Fibroblast of skin of right quadriceps (primary cell): ENCODE measurements at regions not wholly inside any gene's neighbourhood (a gene's known extent, or its start where the extent isn't known, plus 50 kb on each side); places are given as distances from the start of the nearest gene placed in this dataset.

Experiments used
- DNase-seq: peaks from one replicate; pipeline ENCODE4 v3.0.0-alpha.2; 2013

- DNase-seq: no peak
Measured at GRCh38 chr22:48855013-48855412, 972.7 kb downstream of the BRD1 start.

DNA sequence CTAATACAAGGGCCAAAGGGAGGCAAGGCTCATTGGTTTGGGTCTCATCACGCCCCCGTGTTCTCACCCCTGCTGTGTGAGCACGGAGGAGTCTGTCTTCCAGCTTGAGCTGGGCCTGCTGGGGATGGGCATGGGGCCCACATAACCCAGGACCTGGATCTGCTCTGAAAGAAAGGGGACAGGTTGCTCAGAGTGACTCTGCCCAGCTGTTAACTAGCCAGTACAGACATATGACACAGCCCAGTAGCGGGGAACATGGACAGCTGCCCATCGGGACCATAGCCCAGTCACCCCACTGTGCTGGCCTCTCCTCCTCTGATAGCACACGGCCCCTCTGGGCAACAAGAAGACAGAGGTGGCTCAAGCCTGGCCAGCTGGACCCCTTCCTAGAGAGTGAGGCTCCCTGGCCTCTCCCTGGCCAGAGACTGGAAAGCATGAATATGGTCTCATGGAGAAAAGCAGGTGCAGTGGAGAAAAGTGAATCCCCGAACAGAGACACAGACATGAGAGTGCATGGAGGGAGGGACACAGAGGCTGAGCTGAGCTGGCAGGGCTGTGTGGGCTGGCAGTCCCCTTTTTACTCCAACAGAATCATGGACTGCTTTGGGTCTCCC lies 973.9 kb downstream of the BRD1 start:
- DNase-seq: no peak

GRCh38 chr22:48851933-48852549 lies 975.6 kb downstream of the BRD1 start:
- DNase-seq: no peak

GRCh38 chr22:48850658-48851287 lies 976.9 kb downstream of the BRD1 start:
- DNase-seq: no peak

DNA sequence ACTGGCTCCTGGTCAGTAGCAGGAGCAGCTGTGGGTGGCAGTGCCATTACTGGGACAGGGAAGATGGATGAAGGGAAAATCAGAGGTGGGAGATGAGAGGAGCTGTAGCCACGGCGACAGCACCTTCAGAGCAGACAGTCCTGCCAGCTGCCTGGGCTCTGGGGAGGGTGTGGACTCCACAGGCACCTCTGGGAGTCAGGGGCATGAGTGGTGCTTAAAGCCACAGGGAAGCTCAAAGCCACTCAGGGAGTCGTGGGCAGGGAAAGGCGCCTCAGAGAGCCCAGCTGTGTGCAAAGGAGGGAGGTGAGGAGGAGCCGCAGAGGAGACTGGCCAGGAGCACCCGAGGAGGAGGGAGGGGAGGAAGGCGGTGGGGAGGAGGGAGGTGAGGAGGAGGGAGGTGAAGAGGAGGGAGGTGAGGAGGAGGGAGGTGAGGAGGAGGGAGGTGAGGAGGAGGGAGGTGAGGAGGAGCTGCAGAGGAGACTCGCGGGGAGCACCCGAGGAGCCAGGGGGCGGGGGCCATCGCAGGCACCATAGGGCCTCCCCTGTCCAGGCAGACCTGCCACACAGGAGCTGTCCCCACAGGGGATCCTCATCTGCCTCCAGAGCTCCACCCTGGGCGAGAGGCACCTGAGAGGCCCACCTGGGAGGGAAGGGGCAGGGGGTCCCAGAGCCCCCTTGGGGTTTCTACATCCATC lies 977.6 kb downstream of the BRD1 start:
- no peak for DNase-seq

DNA sequence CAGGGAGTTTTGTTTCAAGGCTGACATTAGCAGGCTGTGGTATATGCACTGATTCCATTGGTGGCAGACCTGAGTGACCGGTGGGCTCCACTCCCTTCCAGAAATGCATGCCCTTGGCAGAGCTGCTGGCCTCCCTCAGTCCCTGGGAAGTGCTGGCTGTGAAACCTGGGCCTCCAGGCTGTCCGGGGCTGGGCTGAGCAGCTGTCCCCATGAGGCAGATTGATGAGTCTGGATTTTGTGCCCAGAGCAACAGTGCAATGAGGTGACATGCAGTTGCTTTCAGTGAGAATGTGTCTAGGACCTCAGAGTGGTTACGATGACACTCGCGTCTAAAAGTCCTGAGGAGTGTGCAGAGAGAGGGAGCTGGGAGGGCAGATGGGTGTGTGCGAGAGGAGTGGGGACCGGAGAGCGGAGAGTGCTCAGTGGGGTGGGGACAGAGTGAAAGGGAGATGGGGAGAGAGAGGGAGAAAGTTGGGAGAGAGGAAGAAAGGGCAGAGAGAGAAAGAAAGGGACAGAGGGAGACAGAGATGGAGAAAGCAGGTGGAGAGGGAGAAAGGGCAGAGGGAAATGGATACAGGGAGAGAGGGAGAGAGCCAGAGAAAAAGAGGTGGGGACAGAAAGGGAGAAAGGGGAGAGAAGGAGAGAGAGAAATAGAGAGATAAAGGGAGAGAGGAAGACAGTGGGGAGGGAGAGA lies 978.3 kb downstream of the BRD1 start:
- DNase-seq: no peak

DNA sequence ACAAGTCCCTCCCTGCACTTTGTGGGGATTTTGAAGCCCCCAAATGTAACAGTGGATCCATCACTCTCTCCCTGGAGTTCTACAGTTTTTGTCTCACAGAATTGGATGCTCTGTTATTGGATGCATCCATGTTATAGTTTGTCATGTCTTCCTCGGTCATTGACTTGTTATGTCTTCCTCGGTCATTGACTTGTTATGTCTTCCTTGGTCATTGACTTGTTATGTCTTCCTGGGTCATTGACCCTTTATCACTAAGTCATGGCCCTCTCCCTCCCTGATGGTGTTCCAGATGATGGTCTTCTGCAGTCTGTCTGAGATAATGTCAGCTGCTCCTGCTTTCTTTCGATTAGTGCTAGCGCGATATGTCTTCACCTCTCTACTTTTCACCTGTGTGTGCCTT lies 981.5 kb downstream of the BRD1 start:
- DNase-seq: no peak

GRCh38 chr22:48845356-48845936 lies 982.2 kb downstream of the BRD1 start:
- DNase-seq: no peak

DNA sequence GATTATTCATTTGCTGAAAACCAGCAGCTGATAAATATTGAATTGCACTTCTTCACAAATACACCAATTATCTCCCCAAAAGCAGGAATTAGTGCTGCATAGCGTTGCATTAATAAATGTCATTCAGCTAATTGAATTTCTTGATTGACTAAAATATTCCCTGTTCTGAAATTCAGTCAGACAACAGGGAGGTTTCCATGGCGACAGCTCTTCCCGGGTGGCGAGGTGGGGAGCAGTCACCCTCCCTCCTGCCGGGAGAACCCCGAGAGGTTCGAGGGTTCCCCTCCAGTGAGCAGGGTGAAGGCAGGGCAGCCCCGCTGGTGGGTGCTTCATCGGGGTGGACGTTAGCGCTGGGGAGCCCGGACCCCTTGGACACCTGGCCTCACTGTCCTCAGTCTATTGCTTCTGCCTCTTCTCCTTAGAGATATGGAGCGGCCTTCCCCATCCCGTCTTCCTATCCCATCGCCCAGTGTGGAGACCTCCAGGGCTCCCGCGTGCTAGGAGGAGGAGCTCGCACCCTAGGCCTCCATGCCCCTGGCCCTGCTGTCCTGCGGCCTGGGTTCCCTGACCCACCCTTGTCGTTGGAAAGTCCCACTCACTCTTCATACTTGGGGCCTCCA lies 983.5 kb downstream of the BRD1 start:
- no peak for DNase-seq

- no peak for DNase-seq
Measured at GRCh38 chr22:48843640-48844039, 984.0 kb downstream of the BRD1 start.

DNA sequence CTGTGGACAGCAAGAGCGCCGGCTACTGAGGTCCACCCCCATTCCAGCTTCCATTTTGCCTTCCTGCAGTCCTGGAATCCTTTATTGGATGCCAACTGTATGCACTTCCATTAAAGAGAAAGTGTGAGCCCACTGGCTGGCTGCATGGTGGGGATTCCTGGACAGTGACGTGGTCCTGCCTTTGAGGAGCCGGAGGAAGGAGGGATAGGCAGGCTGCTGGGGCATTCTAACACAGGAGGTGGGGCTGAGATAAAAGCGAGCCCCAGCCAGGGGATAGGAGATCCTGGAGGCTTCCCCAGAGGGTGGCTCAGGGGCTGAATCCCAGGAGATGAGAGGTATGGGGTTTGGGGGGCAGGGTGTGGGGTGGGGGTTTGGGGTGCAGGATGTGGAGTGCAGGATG lies 984.7 kb downstream of the BRD1 start:
- no peak for DNase-seq

DNA sequence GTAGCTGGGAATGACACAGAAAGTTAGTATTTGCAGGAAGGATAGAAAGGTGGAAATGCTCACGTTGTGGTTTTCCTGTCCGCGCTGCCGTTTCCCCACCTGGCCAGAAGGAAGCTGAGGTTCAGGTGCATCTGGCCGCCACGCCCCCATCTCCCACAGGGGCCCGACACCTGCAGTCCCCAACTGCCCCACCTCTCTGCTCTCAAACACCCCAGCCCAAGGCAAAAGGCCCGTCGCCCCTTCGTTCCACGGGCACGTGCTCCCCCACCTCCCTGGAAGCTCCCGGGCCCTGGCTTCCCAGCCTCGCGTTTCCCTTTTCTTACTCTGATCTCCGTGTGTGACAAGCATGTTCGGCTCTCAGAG lies 985.1 kb downstream of the BRD1 start:
- no peak for DNase-seq

GRCh38 chr22:48841881-48842582 lies 985.6 kb downstream of the BRD1 start:
- no peak for DNase-seq

DNA sequence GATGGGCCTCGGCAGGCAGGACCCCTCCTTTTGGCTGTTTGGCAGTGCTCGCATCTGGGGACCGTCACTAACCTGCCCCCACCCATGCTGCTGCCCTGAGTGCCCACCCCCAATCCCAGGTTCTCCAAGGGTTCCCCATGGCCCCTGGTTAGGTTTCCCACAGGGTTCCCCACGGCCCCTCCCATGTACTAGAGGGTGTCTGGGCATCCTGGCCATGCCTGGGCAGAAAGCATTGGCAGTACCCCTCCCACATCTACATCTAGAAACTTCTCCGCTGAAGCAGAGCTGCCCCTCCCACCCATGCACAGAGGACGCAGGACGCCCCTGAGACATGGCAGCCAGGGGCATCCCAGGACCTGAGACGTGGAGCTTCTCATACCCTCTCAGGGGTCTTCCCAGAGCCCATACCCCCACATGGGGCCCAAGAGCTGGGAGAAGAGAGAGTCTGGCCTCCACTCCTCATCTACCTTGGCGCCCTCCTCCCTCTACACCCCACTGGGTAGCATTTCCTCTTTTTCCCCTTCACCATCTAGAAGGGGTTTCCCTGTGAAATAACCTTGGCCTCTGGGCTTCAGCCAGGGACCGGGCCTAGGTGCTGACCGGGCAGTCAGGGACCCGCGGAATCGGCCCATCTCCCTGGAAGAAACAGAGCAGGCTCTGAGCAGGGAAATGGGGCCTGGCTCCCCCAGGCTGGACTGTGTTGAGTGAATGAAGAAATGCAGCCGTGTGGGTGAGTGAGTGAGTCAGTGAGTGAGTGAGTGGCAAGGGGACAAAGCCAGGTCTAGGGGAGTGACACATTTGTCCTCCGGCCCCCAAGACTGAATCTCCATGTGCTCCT lies 987.3 kb downstream of the BRD1 start:
- DNase-seq: no peak

- no peak for DNase-seq
Measured at GRCh38 chr22:48838846-48839730, 988.6 kb downstream of the BRD1 start.

DNA sequence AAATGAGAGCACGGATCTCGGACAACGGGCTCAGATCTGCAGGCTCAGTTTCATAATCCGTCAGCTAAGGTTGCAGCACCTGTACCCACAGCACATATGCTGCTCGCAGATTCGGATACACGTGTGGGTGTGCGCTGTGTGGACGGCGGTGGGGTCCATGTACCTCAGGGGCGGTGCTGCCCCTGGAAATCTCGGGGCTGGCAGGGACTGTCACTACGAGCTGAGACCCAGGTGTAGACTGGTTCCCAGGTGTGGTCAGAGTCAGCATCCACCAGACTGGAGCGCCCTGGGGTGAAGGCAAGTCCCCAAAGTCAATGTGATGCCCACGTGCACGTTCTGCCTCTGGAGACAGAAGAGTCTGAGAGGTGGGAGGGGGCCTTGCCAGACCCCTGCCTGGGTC lies 989.3 kb downstream of the BRD1 start:
- no peak for DNase-seq

GRCh38 chr22:48837341-48837935 lies 990.2 kb downstream of the BRD1 start:
- no peak for DNase-seq

GRCh38 chr22:48836673-48837340 lies 990.9 kb downstream of the BRD1 start:
- no peak for DNase-seq
